Mesothelial cell of epicardium (in vitro differentiated cells): ENCODE measurements at regions not wholly inside any gene's neighbourhood (a gene's known extent, or its start where the extent isn't known, plus 50 kb on each side); places are given as distances from the start of the nearest gene placed in this dataset.

Experiments used
- DNase-seq, 2 experiments: peaks; one replicate each; pipeline ENCODE4 v3.0.0; 2021; ENCODE audit warnings: low spot score in 2 of 2; ENCODE audit not compliant: unreplicated experiment in 2 of 2
- H3K27ac Mint-ChIP-seq: 2 replicates; pipeline ENCODE4 v1.8.0; 2021; ENCODE audit warnings: mixed read lengths
- H3K27me3 Mint-ChIP-seq: 2 replicates; pipeline ENCODE4 v1.8.0; 2021; ENCODE audit warnings: low read depth, mixed read lengths
- H3K36me3 Mint-ChIP-seq: 2 replicates; pipeline ENCODE4 v1.8.0; 2021; ENCODE audit warnings: mixed read lengths
- H3K4me1 Mint-ChIP-seq: 2 replicates; pipeline ENCODE4 v1.8.0; 2021; ENCODE audit warnings: mixed read lengths
- H3K4me3 Mint-ChIP-seq: 2 replicates; pipeline ENCODE4 v1.8.0; 2021; ENCODE audit warnings: mild to moderate bottlenecking, moderate library complexity, mixed read lengths
- H3K9me3 Mint-ChIP-seq: 2 replicates; pipeline ENCODE4 v1.8.0; 2021; ENCODE audit warnings: mixed read lengths
- CTCF ChIP-seq: fragments of 200-600 bp; sonication (generic); IDR thresholded peaks from one replicate; pipeline ENCODE4 v1.5.0; 2021; ENCODE audit warnings: antibody characterized with exemption; ENCODE audit not compliant: unreplicated experiment

GRCh38 chr4:135739354-135739753 is 1537.8 kb upstream of the PABPC4L start:
- Mint-ChIP-seq H3K36me3 (no peaks in the 10 kb centered on the region), H3K27me3 (no peaks in the 10 kb centered on the region), H3K4me3 (no peak overlapping the region), H3K9me3 (no peaks in the 10 kb centered on the region), H3K27ac (no peak overlapping the region), H3K4me1 (no peaks in the 10 kb centered on the region)
- DNase-seq = no peak
- TF ChIP-seq CTCF = no peak

- Mint-ChIP-seq H3K27me3 (no peaks in the 10 kb centered on the region), H3K27ac (no peak overlapping the region), H3K36me3 (no peaks in the 10 kb centered on the region), H3K9me3 (peaks cover 9% of the 10 kb centered on the region), H3K4me1 (no peaks in the 10 kb centered on the region), H3K4me3 (no peak overlapping the region)
- DNase-seq = no peak
- no peak for TF ChIP-seq CTCF
Observed at GRCh38 chr4:135735512-135735911, 1533.9 kb upstream of the PABPC4L start.

- H3K36me3 Mint-ChIP-seq = no peaks in the 10 kb centered on the region
- no peak for TF ChIP-seq CTCF
- no peak overlapping the region for H3K4me3 Mint-ChIP-seq
- H3K9me3 Mint-ChIP-seq = peaks cover 9% of the 10 kb centered on the region
- no peaks in the 10 kb centered on the region for H3K27me3 Mint-ChIP-seq
- no peak overlapping the region for H3K27ac Mint-ChIP-seq
- no peak for DNase-seq
- no peaks in the 10 kb centered on the region for H3K4me1 Mint-ChIP-seq
Observed at GRCh38 chr4:135732448-135732847, 1530.9 kb upstream of the PABPC4L start.

- peaks cover 9% of the 10 kb centered on the region for H3K9me3 Mint-ChIP-seq
- H3K27me3 Mint-ChIP-seq = no peaks in the 10 kb centered on the region
- no peak overlapping the region for H3K4me3 Mint-ChIP-seq
- no peaks in the 10 kb centered on the region for H3K36me3 Mint-ChIP-seq
- no peak overlapping the region for H3K27ac Mint-ChIP-seq
- TF ChIP-seq CTCF = no peak
- no peak for DNase-seq
- H3K4me1 Mint-ChIP-seq = no peaks in the 10 kb centered on the region
Observed at GRCh38 chr4:135731682-135732081, 1530.1 kb upstream of the PABPC4L start.

GRCh38 chr4:135724421-135724820 is 1522.8 kb upstream of the PABPC4L start:
- no peak for TF ChIP-seq CTCF
- no peak overlapping the region for H3K27ac Mint-ChIP-seq
- no peak for DNase-seq
- no peaks in the 10 kb centered on the region for H3K4me1 Mint-ChIP-seq
- H3K4me3 Mint-ChIP-seq = no peak overlapping the region
- no peaks in the 10 kb centered on the region for H3K9me3 Mint-ChIP-seq
- H3K36me3 Mint-ChIP-seq = no peaks in the 10 kb centered on the region
- no peaks in the 10 kb centered on the region for H3K27me3 Mint-ChIP-seq

GRCh38 chr4:135718019-135718418 is 1516.4 kb upstream of the PABPC4L start:
- Mint-ChIP-seq H3K9me3 (no peaks in the 10 kb centered on the region), H3K36me3 (no peaks in the 10 kb centered on the region), H3K4me3 (no peak overlapping the region), H3K4me1 (no peaks in the 10 kb centered on the region), H3K27me3 (no peaks in the 10 kb centered on the region), H3K27ac (no peak overlapping the region)
- no peak for DNase-seq
- TF ChIP-seq CTCF = no peak
